ENCODE measurements at regions not wholly inside any gene's neighbourhood (a gene's known extent, or its start where the extent isn't known, plus 50 kb on each side); places are given as distances from the start of the nearest gene placed in this dataset.

- Histone ChIP-seq H3K4me2 (ENCODE audit: insufficient read depth, low read length) (peak overlapping the region; percentile 12), H3K79me2 (ENCODE audit: control insufficient read depth, insufficient read depth, low read length) (no peaks in the 10 kb centered on the region), H3K27me3 (ENCODE audit: control insufficient read depth in 2 of 2, insufficient read depth in 2 of 2, low read length in 2 of 2) (peaks cover 14 to 26% of the 10 kb centered on the region in 2 experiments), H2AFZ (ENCODE audit: low read depth, low read length) (no peak overlapping the region), H3K36me3 (ENCODE audit: control insufficient read depth in 2 of 2, extremely low read depth in 1 of 2, insufficient read depth in 2 of 2, low read length in 2 of 2) (no peaks in the 10 kb centered on the region), H4K20me1 (replicated peaks; ENCODE audit: control insufficient read depth, extremely low read depth, insufficient read depth, low read length) (no peaks in the 10 kb centered on the region), H3K9me1 (replicated peaks; ENCODE audit: control insufficient read depth, extremely low read depth, insufficient read depth, low read length) (no peaks in the 10 kb centered on the region), H3K9ac (replicated peaks; ENCODE audit: extremely low read depth, insufficient read depth, low read length) (no peak overlapping the region), H3K27ac (ENCODE audit: insufficient read depth, low read depth, low read length) (no peak overlapping the region), H3K9me3 (replicated peaks; ENCODE audit: control insufficient read depth, insufficient read depth, low read length) (no peaks in the 10 kb centered on the region), H3K4me1 (ENCODE audit: control insufficient read depth, extremely low read depth, insufficient read depth, low read length) (peaks cover 16% of the 10 kb centered on the region), H3K4me3 (replicated peaks in 1 of 3; ENCODE audit: insufficient read depth in 1 of 3, low read depth in 1 of 3, low read length in 3 of 3) (no peak overlapping the region)
- ChIA-PET POLR2A (interaction anchor here (0.9 to 1.0 kb wide), 2 partner anchors 40 to 72 kb away, joined by 3 read pairs; no protein-coding TSS in a partner anchor), CTCF (interaction anchor here (0.6 to 1.4 kb wide), 5 partner anchors 9 to 224 kb away, joined by 3 to 6 read pairs (median 4); no protein-coding TSS in a partner anchor)
- peak; percentile 84 for FAIRE-seq
- DNase-seq (ENCODE audit: low read depth, low spot score): peak; percentile 80
- dilution Hi-C loops (cut with MboI; ENCODE audit: extremely low pct_ligation_motif_present, low sequenced_read_pairs): no loop called here
- intact Hi-C loops (cut with micrococcal nuclease): loop anchor here (1.0 to 10.0 kb wide), 5 partner anchors 21 to 433 kb away; partner anchors contain the start of gene KLF4
- BruUV-seq (replicated peaks): no TSS peak
- TF ChIP-seq JUN (IDR thresholded peaks at IDR 0.05; ENCODE audit: borderline replicate concordance, insufficient read depth, insufficient read length, low read depth) (peak; percentile 88), POLR2AphosphoS5 (IDR thresholded peaks at IDR 0.05; ENCODE audit: insufficient read depth, low read depth, low read length) (peak; percentile 78), FOS (IDR thresholded peaks at IDR 0.05; ENCODE audit: borderline replicate concordance, insufficient read depth, low read length) (peak; percentile 81), CTCF (IDR thresholded peaks at IDR 0.05; ENCODE audit: extremely low read depth in 1 of 2, insufficient read depth in 1 of 2, low read depth in 1 of 2, low read length in 2 of 2) (no peak)
Observed at GRCh38 chr9:107711542-107711941, 222.0 kb upstream of the KLF4 start.

GRCh38 chr9:107710953-107711352 lies 221.4 kb upstream of the KLF4 start:
- H3K9me3 ChIP-seq (replicated peaks; ENCODE audit: control insufficient read depth, insufficient read depth, low read length): no peaks in the 10 kb centered on the region
- peaks cover 16% of the 10 kb centered on the region for H3K4me1 ChIP-seq (ENCODE audit: control insufficient read depth, extremely low read depth, insufficient read depth, low read length)
- no peaks in the 10 kb centered on the region for H3K9me1 ChIP-seq (replicated peaks; ENCODE audit: control insufficient read depth, extremely low read depth, insufficient read depth, low read length)
- intact Hi-C loops (cut with micrococcal nuclease): loop anchor here (1.0 to 10.0 kb wide), 5 partner anchors 22 to 434 kb away; partner anchors contain the start of gene KLF4
- POLR2A ChIA-PET: interaction anchor here (1.0 kb wide), 1 partner anchor 41 kb away, joined by 3 read pairs; no protein-coding TSS in a partner anchor
- no peak overlapping the region for H3K27ac ChIP-seq (ENCODE audit: insufficient read depth, low read depth, low read length)
- dilution Hi-C loops (cut with MboI; ENCODE audit: extremely low pct_ligation_motif_present, low sequenced_read_pairs): no loop called here
- no peak overlapping the region for H3K4me2 ChIP-seq (ENCODE audit: insufficient read depth, low read length)
- no peaks in the 10 kb centered on the region for H3K36me3 ChIP-seq (ENCODE audit: control insufficient read depth in 2 of 2, extremely low read depth in 1 of 2, insufficient read depth in 2 of 2, low read length in 2 of 2)
- CTCF ChIA-PET: interaction anchor here (0.9 to 1.4 kb wide), 3 partner anchors 9 to 44 kb away, joined by 4 to 6 read pairs (median 5); no protein-coding TSS in a partner anchor
- H3K27me3 ChIP-seq (ENCODE audit: control insufficient read depth in 2 of 2, insufficient read depth in 2 of 2, low read length in 2 of 2): peaks cover 14 to 28% of the 10 kb centered on the region in 2 experiments
- H3K9ac ChIP-seq (replicated peaks; ENCODE audit: extremely low read depth, insufficient read depth, low read length): no peak overlapping the region
- no TSS peak for BruUV-seq (replicated peaks)
- H3K79me2 ChIP-seq (ENCODE audit: control insufficient read depth, insufficient read depth, low read length): no peaks in the 10 kb centered on the region
- no peak for TF ChIP-seq MYC (IDR thresholded peaks at IDR 0.05; ENCODE audit: low read depth, low read length)
- TF ChIP-seq CTCF (IDR thresholded peaks at IDR 0.05; ENCODE audit: extremely low read depth in 1 of 2, insufficient read depth in 1 of 2, low read depth in 1 of 2, low read length in 2 of 2): no peak
- TF ChIP-seq EZH2 (IDR thresholded peaks at IDR 0.05; ENCODE audit: borderline replicate concordance, low read depth, low read length, severe bottlenecking): no peak
- no peak for TF ChIP-seq JUN (IDR thresholded peaks at IDR 0.05; ENCODE audit: borderline replicate concordance, insufficient read depth, insufficient read length, low read depth)
- no peak for TF ChIP-seq POLR2A (IDR thresholded peaks at IDR 0.05; ENCODE audit: low read depth, low read length)
- no peak for TF ChIP-seq FOS (IDR thresholded peaks at IDR 0.05; ENCODE audit: borderline replicate concordance, insufficient read depth, low read length)
- no peak for TF ChIP-seq GATA2 (IDR thresholded peaks at IDR 0.05; ENCODE audit: insufficient read depth, insufficient read length, low read depth, low read length)
- no peak for TF ChIP-seq POLR2AphosphoS5 (IDR thresholded peaks at IDR 0.05; ENCODE audit: insufficient read depth, low read depth, low read length)
- TF ChIP-seq, protein P1, sequence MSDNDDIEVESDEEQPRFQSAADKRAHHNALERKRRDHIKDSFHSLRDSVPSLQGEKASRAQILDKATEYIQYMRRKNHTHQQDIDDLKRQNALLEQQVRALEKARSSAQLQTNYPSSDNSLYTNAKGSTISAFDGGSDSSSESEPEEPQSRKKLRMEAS (IDR thresholded peaks at IDR 0.05; ENCODE audit: insufficient read depth, insufficient read length): no peak
- H2AFZ ChIP-seq (ENCODE audit: low read depth, low read length): no peak overlapping the region
- H4K20me1 ChIP-seq (replicated peaks; ENCODE audit: control insufficient read depth, extremely low read depth, insufficient read depth, low read length): no peaks in the 10 kb centered on the region
- FAIRE-seq (no peak), DNase-seq (ENCODE audit: low read depth, low spot score) (no peak)
- H3K4me3 ChIP-seq (replicated peaks in 1 of 3; ENCODE audit: insufficient read depth in 1 of 3, low read depth in 1 of 3, low read length in 3 of 3): no peak overlapping the region

Data from endothelial cell of umbilical vein (primary cell).